Stomach smooth muscle (tissue), 2 donors: ENCODE measurements at regions not wholly inside any gene's neighbourhood (a gene's known extent, or its start where the extent isn't known, plus 50 kb on each side); places are given as distances from the start of the nearest gene placed in this dataset.
A peak's percentile ranks its signal among the peaks of the same experiment; 100 is the strongest.

ENCODE experiments used
- H3K27ac ChIP-seq: one replicate; pipeline ENCODE4 v1.7.0; 2013; ENCODE audit warnings: mild to moderate bottlenecking, low read length, inconsistent platforms
- H3K27me3 ChIP-seq, 2 donors: one replicate each; pipeline ENCODE4 v1.7.0; 2013; ENCODE audit warnings: low read length in 2 of 2; ENCODE audit not compliant: insufficient read depth in 2 of 2, control insufficient read depth in 1 of 2
- H3K36me3 ChIP-seq, 2 donors: one replicate each; pipeline ENCODE4 v1.7.0; 2013; ENCODE audit warnings: low read length in 2 of 2; ENCODE audit not compliant: control insufficient read depth in 2 of 2, insufficient read depth in 2 of 2
- H3K4me1 ChIP-seq: one replicate; pipeline ENCODE4 v1.7.0; 2013; ENCODE audit warnings: low read length; ENCODE audit not compliant: control insufficient read depth, insufficient read depth
- H3K4me3 ChIP-seq, 2 donors: one replicate each; pipeline ENCODE4 v1.7.0; 2013; ENCODE audit warnings: low read length in 2 of 2
- H3K9ac ChIP-seq, 2 donors: one replicate each; pipeline ENCODE4 v1.7.0; 2013; ENCODE audit warnings: low read length in 2 of 2, mild to moderate bottlenecking in 1 of 2
- H3K9me3 ChIP-seq, 2 donors: one replicate each; pipeline ENCODE4 v1.7.0; 2013; ENCODE audit warnings: low read length in 2 of 2; ENCODE audit not compliant: control insufficient read depth in 2 of 2
- donor health status: healthy.
- donor health status: Pancreatic carcinoma.

GRCh38 chr9:115229496-115229895, 111.5 kb upstream of the TNC start:
- Histone ChIP-seq H3K9me3 (no peaks in the 10 kb centered on the region), H3K27me3 (no peaks in the 10 kb centered on the region), H3K4me3 (no peak overlapping the region), H3K27ac (no peak overlapping the region), H3K9ac (no peak overlapping the region), H3K4me1 (peaks cover 1% of the 10 kb centered on the region), H3K36me3 (no peaks in the 10 kb centered on the region)

GRCh38 chr9:115230924-115231515, 113.1 kb upstream of the TNC start:
- Histone ChIP-seq H3K27me3 (no peaks in the 10 kb centered on the region), H3K4me3 (no peak overlapping the region), H3K36me3 (no peaks in the 10 kb centered on the region), H3K9ac (no peak overlapping the region), H3K27ac (no peak overlapping the region), H3K4me1 (peaks cover 2% of the 10 kb centered on the region), H3K9me3 (no peaks in the 10 kb centered on the region)

DNA sequence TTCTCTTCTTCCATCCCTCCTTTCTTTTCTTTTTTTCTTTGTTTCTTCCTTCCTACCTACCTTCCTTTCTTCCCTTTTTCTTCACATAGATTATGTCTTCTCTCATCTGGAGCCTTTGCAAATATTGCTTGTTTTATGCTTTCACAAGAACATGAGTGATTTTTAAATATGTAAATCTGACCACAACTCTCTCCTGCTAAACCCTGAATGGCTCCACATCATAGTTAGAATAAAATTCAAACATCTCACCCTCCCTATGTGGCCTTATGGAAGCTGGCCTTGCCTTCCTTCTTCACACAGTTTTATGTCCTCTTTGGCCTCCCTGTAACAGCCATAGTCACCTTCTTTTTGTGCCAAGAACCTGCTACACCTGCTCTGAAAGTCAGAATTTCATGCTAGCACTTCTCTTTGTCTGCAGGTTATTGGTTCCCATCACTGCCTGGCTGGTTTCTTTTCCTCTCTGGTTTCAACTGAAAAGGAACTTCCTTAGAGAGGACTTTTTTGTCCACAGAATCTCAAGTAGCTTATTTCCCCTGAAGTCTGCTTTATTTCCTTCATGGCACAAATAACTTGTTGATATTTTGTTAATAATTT, 114.3 kb upstream of the TNC start:
- Histone ChIP-seq H3K27me3 (no peaks in the 10 kb centered on the region), H3K9me3 (no peaks in the 10 kb centered on the region), H3K4me1 (peaks cover 2% of the 10 kb centered on the region), H3K27ac (no peak overlapping the region), H3K36me3 (no peaks in the 10 kb centered on the region), H3K4me3 (no peak overlapping the region), H3K9ac (no peak overlapping the region)

DNA sequence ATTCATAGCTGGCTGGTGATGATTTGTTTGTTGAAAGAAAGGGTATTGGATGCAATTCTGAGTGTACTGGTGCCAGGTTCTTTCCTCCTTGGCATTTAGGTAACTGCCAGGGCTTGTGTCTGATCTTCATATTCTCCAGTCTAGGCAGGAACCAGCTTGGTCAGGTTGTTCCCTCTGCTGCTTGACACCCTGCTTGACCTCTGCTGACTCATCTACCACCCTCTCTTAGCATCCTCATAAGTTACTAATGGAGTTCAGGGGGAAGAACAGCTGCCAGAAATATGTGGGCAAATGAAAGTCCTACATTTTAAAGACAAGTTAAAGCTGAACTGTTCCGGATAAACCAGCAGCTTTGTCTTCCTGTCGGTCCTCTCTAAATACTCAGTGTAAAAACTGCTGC, 116.1 kb upstream of the TNC start:
- H3K9ac ChIP-seq, result peak overlapping the region in 1 of 2 donors; percentile 21
- H3K27me3 ChIP-seq, result no peaks in the 10 kb centered on the region
- peaks cover 2% of the 10 kb centered on the region for H3K4me1 ChIP-seq
- H3K9me3 ChIP-seq, result no peaks in the 10 kb centered on the region
- peak overlapping the region; percentile 11 for H3K27ac ChIP-seq
- no peaks in the 10 kb centered on the region for H3K36me3 ChIP-seq
- no peak overlapping the region for H3K4me3 ChIP-seq

GRCh38 chr9:115235221-115235620, 117.3 kb upstream of the TNC start:
- H3K4me3 ChIP-seq, result no peak overlapping the region
- no peak overlapping the region for H3K9ac ChIP-seq
- H3K9me3 ChIP-seq, result no peaks in the 10 kb centered on the region
- no peaks in the 10 kb centered on the region for H3K27me3 ChIP-seq
- H3K4me1 ChIP-seq, result peaks cover 2% of the 10 kb centered on the region
- no peaks in the 10 kb centered on the region for H3K36me3 ChIP-seq
- no peak overlapping the region for H3K27ac ChIP-seq

DNA sequence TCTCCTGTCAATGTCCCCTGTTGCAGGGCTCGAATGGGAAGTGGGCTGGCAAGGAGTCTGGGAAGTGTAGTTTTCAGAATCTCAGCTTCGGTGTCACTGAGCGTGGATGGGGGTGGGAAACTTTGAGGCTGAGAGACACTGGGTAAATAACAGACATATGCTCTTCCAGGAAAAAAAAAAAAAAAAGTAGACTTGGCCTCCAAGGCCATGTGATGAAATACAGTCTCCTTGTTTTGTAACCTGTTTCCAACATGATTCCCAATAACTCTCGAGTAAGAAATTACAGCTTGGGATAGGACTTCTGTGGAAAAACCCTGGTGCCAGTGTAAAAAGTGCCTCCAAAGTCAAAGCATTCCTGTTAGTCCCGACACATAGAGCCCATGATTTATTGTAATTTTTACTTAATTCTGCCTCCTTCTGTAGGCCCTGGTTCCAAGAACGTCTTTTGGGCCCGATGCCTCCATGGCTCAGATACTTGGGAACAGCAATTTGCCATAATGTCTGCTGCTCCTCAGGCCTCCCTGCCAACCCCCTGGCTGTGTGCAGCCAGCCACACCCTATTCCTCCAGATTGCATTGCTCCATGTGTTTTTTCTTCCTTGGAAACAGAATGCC, 119.5 kb upstream of the TNC start:
- no peak overlapping the region for H3K27ac ChIP-seq
- H3K9ac ChIP-seq, result no peak overlapping the region

DNA sequence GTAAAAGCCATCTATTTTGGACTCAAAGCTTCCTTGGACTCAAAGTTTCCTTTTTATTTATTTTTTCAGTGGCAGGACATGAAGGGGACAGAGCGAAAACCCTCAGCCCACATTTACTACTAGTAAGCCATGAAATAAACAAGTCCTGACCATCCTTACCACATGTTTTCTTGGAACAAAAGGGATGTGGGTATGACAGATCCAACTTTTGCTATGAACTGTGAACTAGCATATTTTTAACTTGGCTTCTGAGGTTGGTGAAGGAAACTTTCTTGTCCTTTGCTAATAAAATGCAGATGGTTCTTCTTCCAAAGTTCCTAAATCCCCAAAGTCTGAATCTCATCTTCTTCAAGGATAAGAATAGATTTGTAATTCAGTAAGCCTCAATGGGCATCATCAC, 122.7 kb upstream of the TNC start:
- no peak overlapping the region for H3K9ac ChIP-seq
- no peak overlapping the region for H3K4me3 ChIP-seq
- no peak overlapping the region for H3K27ac ChIP-seq
- no peaks in the 10 kb centered on the region for H3K36me3 ChIP-seq
- H3K27me3 ChIP-seq, result no peaks in the 10 kb centered on the region
- no peaks in the 10 kb centered on the region for H3K4me1 ChIP-seq
- H3K9me3 ChIP-seq, result no peaks in the 10 kb centered on the region

More for the DNA sequence above, 119.5 kb upstream of the TNC start:
- Histone ChIP-seq H3K27me3 (no peaks in the 10 kb centered on the region), H3K4me3 (no peak overlapping the region), H3K9me3 (no peaks in the 10 kb centered on the region), H3K36me3 (no peaks in the 10 kb centered on the region), H3K4me1 (peaks cover 2% of the 10 kb centered on the region)

GRCh38 chr9:115241641-115242040, 123.7 kb upstream of the TNC start:
- no peak overlapping the region for H3K9ac ChIP-seq
- no peaks in the 10 kb centered on the region for H3K4me1 ChIP-seq
- no peaks in the 10 kb centered on the region for H3K36me3 ChIP-seq
- H3K27ac ChIP-seq, result no peak overlapping the region
- no peaks in the 10 kb centered on the region for H3K27me3 ChIP-seq
- H3K9me3 ChIP-seq, result no peaks in the 10 kb centered on the region
- no peak overlapping the region for H3K4me3 ChIP-seq

- no peaks in the 10 kb centered on the region for H3K27me3 ChIP-seq
- no peak overlapping the region for H3K27ac ChIP-seq
- H3K9me3 ChIP-seq, result no peaks in the 10 kb centered on the region
Measured at GRCh38 chr9:115249488-115249887, 131.5 kb upstream of the TNC start.

DNA sequence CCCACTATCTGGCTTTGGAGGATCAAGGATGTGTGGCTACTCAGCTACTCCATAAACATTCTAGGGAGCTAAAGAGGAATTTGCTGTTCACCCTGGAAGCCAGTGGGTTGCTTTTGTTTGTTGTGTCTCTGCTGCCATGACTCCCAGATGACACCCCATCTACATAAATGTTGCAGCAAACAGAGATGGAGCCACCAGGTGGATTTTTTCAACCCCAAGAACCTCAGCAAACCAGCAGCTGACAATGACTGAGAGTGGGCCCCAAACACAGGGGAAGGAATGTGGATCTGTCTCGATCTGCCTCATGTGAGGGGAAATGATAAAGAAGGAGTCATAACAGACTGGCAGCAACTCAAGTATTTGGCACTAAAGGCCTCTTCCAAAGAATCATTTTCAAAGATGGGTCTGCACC, 132.7 kb upstream of the TNC start:
- no peak overlapping the region for H3K27ac ChIP-seq
- H3K4me1 ChIP-seq, result peaks cover 3% of the 10 kb centered on the region
- H3K27me3 ChIP-seq, result no peaks in the 10 kb centered on the region
- no peaks in the 10 kb centered on the region for H3K36me3 ChIP-seq
- no peak overlapping the region for H3K4me3 ChIP-seq
- H3K9ac ChIP-seq, result no peak overlapping the region
- H3K9me3 ChIP-seq, result no peaks in the 10 kb centered on the region

More at GRCh38 chr9:115249488-115249887, 131.5 kb upstream of the TNC start:
- H3K36me3 ChIP-seq, result no peaks in the 10 kb centered on the region
- H3K4me1 ChIP-seq, result peaks cover 3% of the 10 kb centered on the region
- no peak overlapping the region for H3K4me3 ChIP-seq
- no peak overlapping the region for H3K9ac ChIP-seq
